ENCODE measurements at regions not wholly inside any gene's neighbourhood (a gene's known extent, or its start where the extent isn't known, plus 50 kb on each side); places are given as distances from the start of the nearest gene placed in this dataset.

DNA sequence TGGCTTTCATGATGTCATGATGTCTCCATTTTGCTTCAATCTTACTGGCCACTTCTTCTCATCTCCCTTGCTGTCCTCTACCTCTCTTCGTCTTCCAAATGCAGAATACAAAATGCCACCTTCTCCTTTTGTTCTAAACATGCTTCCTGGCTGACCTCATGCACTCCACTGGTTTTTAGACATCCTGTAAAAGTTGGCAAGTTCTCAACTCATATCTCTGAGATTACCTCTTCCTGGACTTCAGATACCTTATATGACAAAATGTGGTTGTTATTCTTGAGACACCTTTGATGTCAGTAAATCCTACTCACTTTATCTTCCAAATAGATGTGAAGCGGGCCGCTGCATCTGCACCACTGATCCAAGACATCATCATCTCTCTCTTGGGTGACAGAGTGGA, 212.7 kb upstream of the FOXA2 start:
- no peak overlapping the region for H3K9ac ChIP-seq (ENCODE audit: low read depth in 1 of 3, low read length in 3 of 3)
- H3K4me1 ChIP-seq (ENCODE audit: control insufficient read depth in 3 of 3, insufficient read depth in 3 of 3, low read length in 3 of 3): peaks cover 0 to 6% (median 3%) of the 10 kb centered on the region in 3 donors
- no peaks in the 10 kb centered on the region for H3K9me3 ChIP-seq (ENCODE audit: control insufficient read depth in 3 of 3, low read length in 3 of 3)
- no peak overlapping the region for H3K4me3 ChIP-seq (ENCODE audit: low read length in 3 of 3)
- peaks cover 0 to 3% (median 0%) of the 10 kb centered on the region in 3 donors for H3K27me3 ChIP-seq (ENCODE audit: control insufficient read depth in 3 of 3, insufficient read depth in 3 of 3, low read length in 3 of 3)
- H3K27ac ChIP-seq (ENCODE audit: low read depth, low read length): no peak overlapping the region
- no peaks in the 10 kb centered on the region for H3K36me3 ChIP-seq (ENCODE audit: control insufficient read depth in 3 of 3, insufficient read depth in 3 of 3, low read length in 3 of 3)

DNA sequence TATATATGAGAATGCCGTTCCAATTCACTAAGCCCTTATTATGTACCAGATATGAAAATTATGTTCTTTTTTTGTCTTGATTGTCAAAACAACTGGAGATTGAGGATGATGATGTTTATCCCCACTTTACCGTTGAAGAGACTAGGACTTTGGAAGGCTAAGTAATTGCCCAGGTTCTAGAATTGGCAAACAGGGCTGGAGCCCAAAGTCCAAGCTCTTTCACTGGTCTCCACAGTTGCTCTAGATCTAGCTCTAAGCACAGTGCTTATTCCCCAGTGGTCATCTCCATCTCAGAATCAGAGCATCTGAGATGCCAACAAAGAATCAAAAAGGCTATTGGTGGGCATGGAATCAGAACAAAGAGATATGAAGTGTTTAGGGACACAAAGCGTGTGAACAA, 215.3 kb upstream of the FOXA2 start:
- peaks cover 0 to 6% (median 4%) of the 10 kb centered on the region in 3 donors for H3K4me1 ChIP-seq (ENCODE audit: control insufficient read depth in 3 of 3, insufficient read depth in 3 of 3, low read length in 3 of 3)
- H3K27me3 ChIP-seq (ENCODE audit: control insufficient read depth in 3 of 3, insufficient read depth in 3 of 3, low read length in 3 of 3): peaks cover 0 to 3% (median 0%) of the 10 kb centered on the region in 3 donors
- no peak overlapping the region for H3K4me3 ChIP-seq (ENCODE audit: low read length in 3 of 3)
- no peak overlapping the region for H3K9ac ChIP-seq (ENCODE audit: low read depth in 1 of 3, low read length in 3 of 3)
- H3K36me3 ChIP-seq (ENCODE audit: control insufficient read depth in 3 of 3, insufficient read depth in 3 of 3, low read length in 3 of 3): no peaks in the 10 kb centered on the region
- no peak overlapping the region for H3K27ac ChIP-seq (ENCODE audit: low read depth, low read length)
- no peaks in the 10 kb centered on the region for H3K9me3 ChIP-seq (ENCODE audit: control insufficient read depth in 3 of 3, low read length in 3 of 3)

DNA sequence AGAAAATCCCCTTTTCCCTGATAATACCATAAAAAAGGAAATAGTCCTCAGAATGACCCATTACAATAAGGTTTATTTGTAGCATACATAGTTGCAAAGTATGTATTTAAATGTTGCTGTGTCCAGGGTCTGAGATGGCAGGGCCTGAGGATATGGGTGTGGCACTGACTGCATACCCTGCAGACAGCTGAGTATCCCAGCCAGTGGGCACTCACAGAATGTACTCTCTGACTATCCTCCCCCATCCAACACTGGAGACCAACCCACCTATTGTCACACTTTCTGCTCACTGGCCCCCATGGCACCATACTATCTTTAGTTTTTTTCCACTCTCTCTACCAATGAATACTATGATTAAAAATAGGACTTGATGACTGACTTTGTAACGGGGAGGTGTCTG, 215.8 kb upstream of the FOXA2 start:
- Histone ChIP-seq H3K27ac (ENCODE audit: low read depth, low read length) (no peak overlapping the region), H3K9ac (ENCODE audit: low read depth in 1 of 3, low read length in 3 of 3) (no peak overlapping the region)

DNA sequence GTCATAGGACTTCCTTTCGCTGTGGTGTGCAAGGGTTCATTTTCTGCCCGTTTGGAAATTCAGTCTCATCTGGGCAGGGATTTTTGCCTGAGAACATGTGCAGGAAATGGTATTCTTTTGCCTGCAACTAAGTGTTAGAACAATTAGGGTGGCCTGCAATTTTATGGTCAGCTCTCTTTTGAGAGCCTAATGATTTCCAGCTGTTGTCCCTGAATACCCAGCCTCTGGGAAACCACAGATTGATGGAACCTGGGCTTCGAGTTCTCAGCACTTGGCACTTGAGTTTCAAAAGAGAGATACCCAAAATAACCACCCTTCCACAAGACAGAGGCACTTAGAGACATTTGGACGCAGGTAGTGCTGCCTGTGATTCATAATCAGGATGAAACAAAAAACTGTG, 217.2 kb upstream of the FOXA2 start:
- H3K9ac ChIP-seq (ENCODE audit: low read depth in 1 of 3, low read length in 3 of 3): no peak overlapping the region
- H3K4me3 ChIP-seq (ENCODE audit: low read length in 3 of 3): no peak overlapping the region
- no peaks in the 10 kb centered on the region for H3K9me3 ChIP-seq (ENCODE audit: control insufficient read depth in 3 of 3, low read length in 3 of 3)
- peaks cover 0 to 3% (median 0%) of the 10 kb centered on the region in 3 donors for H3K27me3 ChIP-seq (ENCODE audit: control insufficient read depth in 3 of 3, insufficient read depth in 3 of 3, low read length in 3 of 3)
- H3K4me1 ChIP-seq (ENCODE audit: control insufficient read depth in 3 of 3, insufficient read depth in 3 of 3, low read length in 3 of 3): peaks cover 0 to 5% (median 0%) of the 10 kb centered on the region in 3 donors
- H3K27ac ChIP-seq (ENCODE audit: low read depth, low read length): no peak overlapping the region
- no peaks in the 10 kb centered on the region for H3K36me3 ChIP-seq (ENCODE audit: control insufficient read depth in 3 of 3, insufficient read depth in 3 of 3, low read length in 3 of 3)

More for the DNA sequence above, 215.8 kb upstream of the FOXA2 start:
- Histone ChIP-seq H3K27me3 (ENCODE audit: control insufficient read depth in 3 of 3, insufficient read depth in 3 of 3, low read length in 3 of 3) (peaks cover 0 to 3% (median 0%) of the 10 kb centered on the region in 3 donors), H3K9me3 (ENCODE audit: control insufficient read depth in 3 of 3, low read length in 3 of 3) (no peaks in the 10 kb centered on the region), H3K36me3 (ENCODE audit: control insufficient read depth in 3 of 3, insufficient read depth in 3 of 3, low read length in 3 of 3) (no peaks in the 10 kb centered on the region), H3K4me3 (ENCODE audit: low read length in 3 of 3) (no peak overlapping the region), H3K4me1 (ENCODE audit: control insufficient read depth in 3 of 3, insufficient read depth in 3 of 3, low read length in 3 of 3) (peaks cover 0 to 8% (median 6%) of the 10 kb centered on the region in 3 donors)

DNA sequence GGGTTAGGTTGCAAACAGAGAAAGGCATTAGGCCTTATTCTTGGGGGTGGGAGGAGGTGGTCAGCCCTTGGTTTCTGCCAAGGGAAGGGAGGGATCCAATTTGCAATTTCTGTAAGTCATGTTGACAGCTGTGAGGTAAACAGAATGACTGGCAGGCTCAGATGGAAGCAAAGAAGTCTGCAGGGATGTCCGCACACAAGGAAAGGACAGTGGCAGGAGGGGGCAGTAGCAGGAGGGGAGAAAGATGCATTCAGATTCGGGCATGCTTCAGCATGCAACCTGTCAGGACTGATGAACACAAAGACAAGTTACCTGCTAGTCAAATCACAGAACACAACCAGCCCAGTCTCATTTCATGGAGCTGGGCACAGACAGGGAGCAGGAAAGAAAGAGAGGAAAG, 217.9 kb upstream of the FOXA2 start:
- Histone ChIP-seq H3K9me3 (ENCODE audit: control insufficient read depth in 3 of 3, low read length in 3 of 3) (no peaks in the 10 kb centered on the region), H3K36me3 (ENCODE audit: control insufficient read depth in 3 of 3, insufficient read depth in 3 of 3, low read length in 3 of 3) (no peaks in the 10 kb centered on the region), H3K27me3 (ENCODE audit: control insufficient read depth in 3 of 3, insufficient read depth in 3 of 3, low read length in 3 of 3) (peaks cover 0 to 3% (median 0%) of the 10 kb centered on the region in 3 donors), H3K4me3 (ENCODE audit: low read length in 3 of 3) (no peak overlapping the region), H3K4me1 (ENCODE audit: control insufficient read depth in 3 of 3, insufficient read depth in 3 of 3, low read length in 3 of 3) (peaks cover 0 to 5% (median 0%) of the 10 kb centered on the region in 3 donors), H3K9ac (ENCODE audit: low read depth in 1 of 3, low read length in 3 of 3) (no peak overlapping the region), H3K27ac (ENCODE audit: low read depth, low read length) (no peak overlapping the region)

DNA sequence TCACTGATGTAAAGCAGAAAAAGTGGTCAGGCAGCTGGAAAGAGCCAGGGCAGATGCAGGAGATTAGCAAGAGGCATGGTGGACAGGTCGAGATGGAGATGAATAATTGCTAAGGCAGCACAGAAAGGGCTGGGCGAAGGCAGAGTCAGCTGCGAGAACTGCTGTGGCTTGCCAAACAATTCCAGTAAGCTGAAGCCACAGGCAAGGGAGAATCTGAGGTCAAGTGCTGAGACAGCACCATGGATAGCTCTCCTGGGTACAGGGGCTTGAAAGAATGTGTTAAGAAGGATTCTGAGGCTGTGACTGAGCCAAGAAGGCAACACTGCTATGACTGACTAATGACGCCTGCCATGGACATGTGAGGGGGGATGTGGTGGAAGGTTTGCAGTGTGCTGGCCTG, 220.8 kb upstream of the FOXA2 start:
- Histone ChIP-seq H3K27me3 (ENCODE audit: control insufficient read depth in 3 of 3, insufficient read depth in 3 of 3, low read length in 3 of 3) (peaks cover 0 to 3% (median 0%) of the 10 kb centered on the region in 3 donors), H3K9ac (ENCODE audit: low read depth in 1 of 3, low read length in 3 of 3) (no peak overlapping the region), H3K4me3 (ENCODE audit: low read length in 3 of 3) (no peak overlapping the region), H3K4me1 (ENCODE audit: control insufficient read depth in 3 of 3, insufficient read depth in 3 of 3, low read length in 3 of 3) (peaks cover 0 to 5% (median 0%) of the 10 kb centered on the region in 3 donors), H3K36me3 (ENCODE audit: control insufficient read depth in 3 of 3, insufficient read depth in 3 of 3, low read length in 3 of 3) (no peaks in the 10 kb centered on the region), H3K9me3 (ENCODE audit: control insufficient read depth in 3 of 3, low read length in 3 of 3) (no peaks in the 10 kb centered on the region), H3K27ac (ENCODE audit: low read depth, low read length) (no peak overlapping the region)

DNA sequence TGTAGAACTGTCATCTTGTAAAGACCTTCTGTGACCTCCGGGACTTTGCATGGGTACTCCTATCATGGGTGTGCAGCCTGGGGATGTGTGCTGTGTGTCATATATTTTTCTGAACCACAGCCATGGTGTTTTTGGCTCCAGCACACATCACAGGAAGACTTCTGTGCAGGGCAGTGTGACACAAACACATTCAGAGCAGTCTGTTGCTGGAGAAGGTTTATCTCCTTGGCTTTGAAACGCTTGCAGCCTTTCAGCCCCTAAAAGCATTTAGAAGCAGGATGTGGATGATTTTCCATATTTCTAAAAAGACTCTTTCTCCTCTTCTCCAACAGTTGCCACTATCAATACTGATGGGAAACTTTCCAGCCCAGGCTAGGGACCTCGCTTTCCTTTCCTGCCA, 221.6 kb upstream of the FOXA2 start:
- no peak overlapping the region for H3K4me3 ChIP-seq (ENCODE audit: low read length in 3 of 3)

DNA sequence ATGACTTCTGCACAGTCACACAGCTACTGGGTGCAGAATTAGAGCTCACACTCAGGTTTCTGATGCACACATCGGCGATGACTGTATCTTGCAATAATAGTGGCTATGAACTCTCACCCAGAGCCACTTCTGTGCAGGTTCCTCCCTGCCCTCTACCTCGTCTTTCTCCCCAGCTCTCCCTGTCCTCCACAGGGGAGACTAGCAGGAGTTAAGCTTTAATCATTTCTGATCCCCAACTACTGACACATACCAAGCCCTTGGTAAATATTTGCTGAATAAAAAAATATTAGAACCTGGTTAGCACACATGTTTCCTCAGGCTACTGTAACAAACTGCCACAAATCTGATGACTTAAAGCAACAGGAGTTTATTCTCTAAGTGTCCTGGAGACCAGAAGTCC, 222.7 kb upstream of the FOXA2 start:
- no peak overlapping the region for H3K27ac ChIP-seq (ENCODE audit: low read depth, low read length)
- H3K4me1 ChIP-seq (ENCODE audit: control insufficient read depth in 3 of 3, insufficient read depth in 3 of 3, low read length in 3 of 3): peaks cover 0 to 5% (median 0%) of the 10 kb centered on the region in 3 donors
- no peaks in the 10 kb centered on the region for H3K36me3 ChIP-seq (ENCODE audit: control insufficient read depth in 3 of 3, insufficient read depth in 3 of 3, low read length in 3 of 3)
- no peak overlapping the region for H3K4me3 ChIP-seq (ENCODE audit: low read length in 3 of 3)
- H3K27me3 ChIP-seq (ENCODE audit: control insufficient read depth in 3 of 3, insufficient read depth in 3 of 3, low read length in 3 of 3): no peaks in the 10 kb centered on the region
- H3K9ac ChIP-seq (ENCODE audit: low read depth in 1 of 3, low read length in 3 of 3): no peak overlapping the region
- H3K9me3 ChIP-seq (ENCODE audit: control insufficient read depth in 3 of 3, low read length in 3 of 3): no peaks in the 10 kb centered on the region

More for the DNA sequence above, 221.6 kb upstream of the FOXA2 start:
- Histone ChIP-seq H3K9me3 (ENCODE audit: control insufficient read depth in 3 of 3, low read length in 3 of 3) (no peaks in the 10 kb centered on the region), H3K9ac (ENCODE audit: low read depth in 1 of 3, low read length in 3 of 3) (no peak overlapping the region), H3K36me3 (ENCODE audit: control insufficient read depth in 3 of 3, insufficient read depth in 3 of 3, low read length in 3 of 3) (no peaks in the 10 kb centered on the region), H3K27me3 (ENCODE audit: control insufficient read depth in 3 of 3, insufficient read depth in 3 of 3, low read length in 3 of 3) (no peaks in the 10 kb centered on the region), H3K4me1 (ENCODE audit: control insufficient read depth in 3 of 3, insufficient read depth in 3 of 3, low read length in 3 of 3) (peaks cover 0 to 5% (median 0%) of the 10 kb centered on the region in 3 donors), H3K27ac (ENCODE audit: low read depth, low read length) (no peak overlapping the region)

DNA sequence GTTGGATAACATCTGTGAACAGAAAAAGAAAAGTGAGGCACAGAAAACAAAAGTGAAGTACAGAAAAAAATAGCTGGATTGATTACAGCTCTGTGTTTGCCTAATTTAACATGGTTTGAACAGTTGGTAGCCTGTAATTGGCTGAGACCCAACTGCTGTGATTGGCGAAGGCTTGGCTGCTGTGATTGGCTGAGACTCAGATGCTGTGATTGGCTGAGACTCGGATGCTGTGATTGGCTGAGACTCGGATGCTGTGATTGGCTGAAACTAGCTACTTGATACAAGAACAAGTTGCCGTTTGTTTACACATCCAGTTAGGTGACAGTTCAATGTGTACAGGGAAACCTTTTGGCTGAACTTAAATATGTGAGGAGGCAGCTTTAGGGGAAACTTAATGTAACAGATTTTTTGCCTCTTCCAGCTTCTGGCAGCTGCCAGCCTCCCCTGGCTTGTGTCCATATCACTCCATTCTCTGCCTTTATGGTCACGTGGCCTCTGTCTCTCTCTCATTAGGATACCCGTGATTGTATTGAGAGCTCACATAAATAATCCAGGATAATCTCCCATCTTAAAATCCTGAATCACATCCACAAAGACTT, 223.4 kb upstream of the FOXA2 start:
- H3K27me3 ChIP-seq (ENCODE audit: control insufficient read depth in 3 of 3, insufficient read depth in 3 of 3, low read length in 3 of 3): no peaks in the 10 kb centered on the region
- no peak overlapping the region for H3K4me3 ChIP-seq (ENCODE audit: low read length in 3 of 3)
- H3K4me1 ChIP-seq (ENCODE audit: control insufficient read depth in 3 of 3, insufficient read depth in 3 of 3, low read length in 3 of 3): peaks cover 0 to 5% (median 0%) of the 10 kb centered on the region in 3 donors
- no peak overlapping the region for H3K27ac ChIP-seq (ENCODE audit: low read depth, low read length)
- H3K36me3 ChIP-seq (ENCODE audit: control insufficient read depth in 3 of 3, insufficient read depth in 3 of 3, low read length in 3 of 3): no peaks in the 10 kb centered on the region
- H3K9ac ChIP-seq (ENCODE audit: low read depth in 1 of 3, low read length in 3 of 3): no peak overlapping the region
- no peaks in the 10 kb centered on the region for H3K9me3 ChIP-seq (ENCODE audit: control insufficient read depth in 3 of 3, low read length in 3 of 3)

DNA sequence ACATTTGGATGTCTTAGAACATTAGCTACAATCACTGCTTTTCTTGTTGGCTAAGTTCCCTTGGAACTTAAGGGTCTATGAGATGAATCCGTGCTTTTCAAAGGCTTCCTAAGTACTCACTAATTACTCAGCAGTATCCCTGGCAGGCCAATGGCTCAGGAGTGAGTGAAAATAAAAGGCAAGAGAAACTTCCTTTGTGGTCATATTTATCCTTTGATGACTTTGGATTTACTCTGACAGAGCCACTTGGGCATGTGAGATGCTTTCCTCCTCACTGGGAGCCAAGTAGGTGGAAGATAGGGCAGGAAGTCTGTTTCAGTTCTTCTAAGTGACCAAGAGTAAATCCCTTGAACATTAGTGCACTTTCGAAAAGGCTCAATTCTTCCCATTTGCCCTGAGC, 224.3 kb upstream of the FOXA2 start:
- H3K9ac ChIP-seq (ENCODE audit: low read depth in 1 of 3, low read length in 3 of 3): no peak overlapping the region
- H3K4me3 ChIP-seq (ENCODE audit: low read length in 3 of 3): no peak overlapping the region
- H3K4me1 ChIP-seq (ENCODE audit: control insufficient read depth in 3 of 3, insufficient read depth in 3 of 3, low read length in 3 of 3): peaks cover 0 to 5% (median 0%) of the 10 kb centered on the region in 3 donors
- H3K36me3 ChIP-seq (ENCODE audit: control insufficient read depth in 3 of 3, insufficient read depth in 3 of 3, low read length in 3 of 3): no peaks in the 10 kb centered on the region
- H3K27me3 ChIP-seq (ENCODE audit: control insufficient read depth in 3 of 3, insufficient read depth in 3 of 3, low read length in 3 of 3): no peaks in the 10 kb centered on the region
- no peaks in the 10 kb centered on the region for H3K9me3 ChIP-seq (ENCODE audit: control insufficient read depth in 3 of 3, low read length in 3 of 3)
- H3K27ac ChIP-seq (ENCODE audit: low read depth, low read length): no peak overlapping the region

Measured in skeletal muscle tissue (tissue), 3 donors.